Globus pallidus (tissue), 1 donor: ENCODE measurements at regions not wholly inside any gene's neighbourhood (a gene's known extent, or its start where the extent isn't known, plus 50 kb on each side); places are given as distances from the start of the nearest gene placed in this dataset.
"Not testable (repeated sequence)": the region's sequence is repeated elsewhere in the genome, so short reads cannot be mapped to it uniquely, and the experiment has no call there.

Experiments
- DNase-seq: peaks from one replicate; pipeline ENCODE4 v3.0.0-alpha.2; 2015; ENCODE audit warnings: low spot score

DNA sequence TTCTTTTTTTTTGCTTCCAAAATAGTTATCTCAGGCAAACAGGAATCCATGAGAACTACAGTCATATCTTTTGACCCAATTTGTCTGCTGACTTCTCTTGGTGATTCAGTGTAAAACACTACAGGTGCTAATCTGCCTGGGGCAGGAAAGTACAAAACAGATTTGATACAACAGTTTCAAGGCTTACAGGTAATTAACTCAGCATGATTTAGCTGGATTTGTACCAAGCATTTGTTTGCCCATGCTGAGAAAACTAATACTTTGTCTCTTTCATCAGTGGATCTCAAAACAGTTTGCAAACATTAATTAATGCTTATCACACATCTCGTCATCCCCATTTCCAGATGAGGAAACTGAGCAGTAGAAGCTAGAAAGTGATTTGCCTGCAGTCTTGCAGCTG lies 312.5 kb upstream of the SEMA6A start:
- no peak for DNase-seq

DNA sequence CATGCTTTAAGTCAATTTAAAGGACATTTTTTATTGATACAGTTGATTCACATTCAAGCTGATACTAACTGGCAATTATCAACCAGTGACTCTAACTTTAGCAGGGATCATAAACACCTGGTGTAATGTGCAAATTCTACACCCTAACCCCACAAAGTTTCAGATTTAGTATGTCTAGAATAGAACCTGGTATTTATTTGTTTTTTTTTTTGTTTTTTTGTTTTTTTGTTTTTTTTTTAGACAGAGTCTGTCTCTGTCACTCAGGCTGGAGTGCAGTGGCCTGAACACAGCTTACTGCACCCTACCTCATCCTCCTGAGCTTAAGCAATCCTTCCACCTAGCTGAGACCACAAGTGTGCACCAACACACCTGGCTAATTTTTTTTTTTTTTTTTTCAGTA lies 311.2 kb upstream of the SEMA6A start:
- DNase-seq: no peak

DNA sequence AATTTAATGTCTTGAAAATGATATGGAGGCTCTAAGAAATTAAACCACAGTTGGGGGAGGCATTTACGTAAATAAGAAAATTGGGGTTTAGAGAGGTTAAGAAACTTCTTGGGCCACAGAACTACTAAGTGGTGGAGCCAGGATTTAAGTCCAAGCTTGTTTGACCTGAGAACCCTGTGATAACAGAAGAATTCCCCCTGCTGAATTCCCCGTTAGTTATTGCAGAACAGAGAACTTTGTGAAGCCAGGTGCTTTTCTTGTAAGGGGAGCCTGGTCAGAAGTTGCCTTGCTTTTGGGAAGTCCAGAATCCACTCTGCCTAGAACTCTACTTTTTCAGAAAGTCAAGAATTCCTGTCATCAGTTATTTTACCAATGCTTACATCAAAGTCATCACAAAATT lies 309.3 kb upstream of the SEMA6A start:
- no peak for DNase-seq

GRCh38 chr5:116881921-116882531 lies 307.4 kb upstream of the SEMA6A start:
- DNase-seq: no peak

DNA sequence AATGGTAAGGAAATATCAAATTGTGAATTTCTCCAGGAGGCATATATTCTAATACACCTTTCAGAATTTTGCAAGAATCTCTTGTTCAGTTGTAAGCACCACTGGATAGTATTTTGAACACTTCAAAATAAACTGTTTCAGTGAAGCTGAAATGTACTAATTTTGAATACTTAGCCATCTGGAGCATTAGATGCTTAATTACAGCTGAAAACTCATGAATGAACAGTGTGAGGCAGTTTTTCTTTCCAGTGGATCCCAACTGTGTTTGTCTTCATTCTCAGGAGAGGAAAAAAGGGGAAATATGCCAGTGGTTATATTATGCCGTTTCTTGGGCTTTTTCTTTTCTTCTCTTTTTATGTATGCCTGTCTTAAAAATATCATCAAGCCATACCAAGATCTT lies 306.0 kb upstream of the SEMA6A start:
- DNase-seq: no peak

- DNase-seq: no peak
Observed at GRCh38 chr5:116880150-116880549, 305.5 kb upstream of the SEMA6A start.

DNA sequence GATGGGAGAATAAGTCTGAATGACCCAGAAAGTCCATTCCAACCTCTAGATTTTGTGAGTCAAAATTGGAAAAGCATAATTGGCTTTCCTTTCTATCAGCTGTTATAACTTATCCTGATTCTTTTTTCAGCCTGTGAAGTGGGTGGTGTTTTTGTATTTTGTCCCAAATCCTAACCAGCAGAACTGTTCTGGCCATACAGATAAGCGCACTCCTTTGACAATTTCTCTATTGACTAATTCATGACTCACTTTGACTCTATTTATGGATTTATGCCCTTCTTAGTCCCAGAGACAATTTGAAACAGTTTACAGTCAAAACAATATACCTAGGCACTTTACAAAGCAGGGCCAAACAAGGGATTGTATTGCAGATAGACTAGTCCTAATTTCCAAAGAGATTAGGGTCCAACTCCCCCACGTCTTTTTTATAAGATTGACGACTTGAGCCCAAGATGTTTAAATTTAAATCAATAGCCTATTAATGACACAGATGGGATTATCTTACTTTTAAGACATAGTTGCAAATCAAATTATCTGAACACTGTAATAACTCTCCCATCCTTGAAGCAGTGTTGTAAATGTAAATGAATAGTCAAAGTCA lies 301.7 kb upstream of the SEMA6A start:
- DNase-seq: no peak

DNA sequence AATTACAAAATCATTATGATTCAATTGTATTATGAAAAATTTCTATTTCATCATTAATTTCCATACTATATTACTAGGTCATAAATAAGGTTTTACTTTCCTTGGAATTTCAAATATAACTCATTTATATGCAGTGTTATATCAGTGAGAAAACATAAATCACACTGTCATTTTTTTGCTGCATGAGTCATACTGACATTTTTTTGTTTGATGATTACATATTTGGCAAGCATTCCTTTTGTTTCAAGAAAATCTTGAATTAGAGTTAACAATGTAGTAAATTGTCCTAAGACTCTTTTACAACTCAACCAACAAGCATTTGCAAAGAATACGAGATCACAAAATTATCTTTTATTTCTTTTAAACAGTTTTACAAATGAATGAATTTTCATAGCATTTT lies 298.4 kb upstream of the SEMA6A start:
- DNase-seq: no peak

GRCh38 chr5:116872486-116872885 lies 297.9 kb upstream of the SEMA6A start:
- no peak for DNase-seq

- DNase-seq: not testable (repeated sequence)
Observed at GRCh38 chr5:116867825-116868224, 293.2 kb upstream of the SEMA6A start.

DNA sequence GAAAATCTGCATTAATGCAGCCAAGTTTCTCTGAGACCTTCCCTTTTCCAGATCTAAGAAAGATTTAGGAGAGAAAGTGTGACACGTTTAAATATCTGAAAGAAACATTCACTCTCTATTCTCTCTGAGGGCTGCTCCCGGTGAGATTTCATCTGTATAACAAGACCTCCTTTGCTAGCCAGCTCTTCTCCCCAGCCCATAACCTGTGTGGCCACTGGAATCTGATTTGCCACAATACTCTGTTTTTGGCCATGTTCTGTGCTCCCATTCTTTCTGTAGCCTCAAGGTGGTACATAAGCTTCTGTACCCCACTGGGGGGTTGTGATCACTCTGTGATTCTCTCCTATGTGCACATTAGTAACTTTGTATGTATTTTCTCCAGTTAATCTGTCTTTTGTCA lies 291.0 kb upstream of the SEMA6A start:
- DNase-seq: no peak

- no peak for DNase-seq
Observed at GRCh38 chr5:116864838-116865190, 290.2 kb upstream of the SEMA6A start.

GRCh38 chr5:116864157-116864837 lies 289.7 kb upstream of the SEMA6A start:
- DNase-seq: no peak

DNA sequence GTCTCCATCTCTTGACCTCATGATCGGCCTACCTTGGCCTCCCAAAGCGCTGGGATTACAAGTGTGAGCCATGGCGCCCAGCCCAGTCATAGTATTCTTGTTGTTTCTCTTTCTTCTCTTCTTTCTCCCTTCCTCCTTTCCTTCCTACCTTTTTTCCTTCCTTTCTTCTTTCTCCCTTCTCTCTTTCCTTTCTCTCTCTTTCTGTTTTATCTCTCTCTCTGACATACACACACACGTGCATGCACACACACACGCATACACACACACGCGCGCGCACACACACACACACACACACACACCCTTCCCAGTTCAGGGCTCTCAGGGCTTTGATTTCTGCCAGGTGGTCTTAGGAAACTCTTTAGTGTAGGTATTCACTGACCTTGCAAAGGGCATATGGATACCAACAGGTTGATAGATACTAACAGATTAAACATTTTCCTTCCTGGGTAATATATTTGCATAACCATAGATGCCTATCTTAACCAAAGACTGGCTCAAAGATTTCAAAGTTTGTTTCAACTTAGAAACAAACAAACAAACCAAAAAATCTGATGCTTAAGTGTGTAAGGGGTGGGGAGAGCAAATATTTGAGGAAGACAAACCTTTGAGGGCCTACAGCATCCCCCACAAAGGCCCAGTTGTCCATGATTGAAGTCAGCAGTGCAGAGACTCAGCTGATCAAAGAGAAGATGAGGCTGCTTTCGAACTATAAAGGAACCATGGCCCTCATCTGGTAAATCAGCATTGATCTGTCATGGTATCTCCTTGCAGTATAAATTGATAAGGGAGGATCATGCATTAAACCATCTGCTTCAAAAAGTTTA lies 288.2 kb upstream of the SEMA6A start:
- no peak for DNase-seq

DNA sequence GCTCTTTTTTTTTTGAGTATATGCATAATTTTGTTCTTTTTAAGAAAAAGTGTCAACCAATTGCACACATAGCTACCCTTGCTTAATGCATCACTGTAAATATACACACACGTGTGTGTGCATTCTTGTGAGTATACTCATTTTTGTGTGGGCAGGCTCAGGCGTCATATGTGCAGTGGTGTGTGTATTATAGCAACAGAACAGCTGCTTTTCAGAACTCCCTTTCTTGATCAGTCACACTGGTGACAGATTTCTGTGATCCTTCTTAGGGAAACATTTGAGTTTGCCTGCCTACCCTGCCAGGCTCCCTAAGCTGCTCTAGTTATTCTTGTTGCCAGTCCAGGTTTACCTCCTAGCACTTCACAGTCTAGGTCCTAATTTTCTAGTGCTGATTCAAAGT lies 287.0 kb upstream of the SEMA6A start:
- DNase-seq: no peak

DNA sequence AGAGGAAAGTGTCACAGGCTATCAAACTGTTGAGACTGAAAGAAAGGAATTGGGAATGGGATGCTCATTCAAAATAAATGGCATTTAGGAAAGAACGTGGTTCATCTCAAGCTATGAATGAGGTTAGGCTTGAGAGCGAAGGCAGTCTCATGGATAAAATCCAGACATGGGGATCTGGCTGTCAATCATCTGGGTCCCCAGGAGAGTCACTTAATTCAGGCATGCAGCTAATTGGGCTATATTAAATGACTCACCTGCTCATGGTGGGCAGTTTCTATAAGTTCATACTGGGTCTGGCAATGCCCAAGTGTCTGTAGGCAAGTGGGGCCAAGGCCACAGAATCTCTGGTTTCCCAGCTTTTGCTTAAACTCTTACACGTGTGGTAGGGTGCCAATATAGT lies 286.5 kb upstream of the SEMA6A start:
- no peak for DNase-seq

- DNase-seq: no peak
Observed at GRCh38 chr5:116859666-116860320, 285.2 kb upstream of the SEMA6A start.

- no peak for DNase-seq
Observed at GRCh38 chr5:116858705-116859333, 284.2 kb upstream of the SEMA6A start.

DNA sequence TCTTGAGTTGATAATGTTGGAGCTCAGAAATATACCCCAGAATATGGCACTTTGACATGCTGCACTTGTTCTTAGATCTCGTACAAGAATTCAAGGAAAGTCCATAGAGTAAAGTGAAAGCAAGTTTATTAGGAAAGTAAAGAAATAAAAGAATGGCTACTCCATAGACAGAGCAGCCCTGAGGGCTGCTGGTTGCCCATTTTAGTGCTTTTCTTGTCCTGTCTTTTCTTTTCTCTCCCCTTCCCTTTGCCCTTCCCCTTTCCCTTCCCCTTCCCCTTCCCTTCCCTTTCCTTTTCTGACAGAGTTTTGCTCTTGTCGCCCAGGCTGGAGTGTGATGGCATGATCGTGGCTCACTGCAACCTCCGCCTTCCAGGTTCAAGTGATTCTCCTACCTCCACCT lies 283.4 kb upstream of the SEMA6A start:
- DNase-seq: not testable (repeated sequence)

- no peak for DNase-seq
Observed at GRCh38 chr5:116856271-116856670, 281.6 kb upstream of the SEMA6A start.

DNA sequence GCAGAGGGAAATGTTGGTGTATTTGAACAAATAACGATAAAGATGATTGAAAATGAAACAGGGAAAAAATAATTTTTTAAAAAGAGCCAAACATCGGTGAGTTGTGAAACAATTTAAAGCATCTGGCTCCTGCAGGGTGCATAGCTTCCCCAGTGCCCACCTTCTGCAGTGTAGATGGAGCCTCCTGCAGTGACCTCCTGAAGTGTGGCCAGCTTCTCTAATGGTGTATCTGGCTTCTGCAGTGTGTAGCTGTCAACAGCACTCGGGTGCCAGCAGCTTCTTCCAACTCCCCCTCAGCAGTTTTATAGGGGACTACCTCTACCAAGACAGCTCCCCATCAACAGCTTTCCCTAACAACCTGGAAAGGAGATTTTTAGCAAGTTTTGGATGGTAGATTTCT lies 279.4 kb upstream of the SEMA6A start:
- DNase-seq: no peak
